BLaER1 treated with 17β-estradiol and CSF1 and Interleukin-3, amounts not matched to agents 10 nM and 100 nM (cell line): ENCODE measurements at regions not wholly inside any gene's neighbourhood (a gene's known extent, or its start where the extent isn't known, plus 50 kb on each side); places are given as distances from the start of the nearest gene placed in this dataset.
"Not testable (repeated sequence)": the region's sequence is repeated elsewhere in the genome, so short reads cannot be mapped to it uniquely, and the experiment has no call there.

Experiments
- H3K27ac ChIP-seq, 11 experiments: shearing (Covaris generic); formaldehyde crosslinking; 2 replicates each; pipeline ENCODE4 v1.8.1; 2022
- H3K27me3 ChIP-seq, 11 experiments: shearing (Covaris generic); formaldehyde crosslinking; 2 replicates each; pipeline ENCODE4 v1.8.1; 2022
- H3K36me3 ChIP-seq, 11 experiments: shearing (Covaris generic); formaldehyde crosslinking; 2 replicates each; pipeline ENCODE4 v1.8.1; 2022
- H3K4me1 ChIP-seq, 10 experiments: shearing (Covaris generic); formaldehyde crosslinking; 2 replicates each; pipeline ENCODE4 v1.8.1; 2022
- H3K4me2 ChIP-seq, 11 experiments: shearing (Covaris generic); formaldehyde crosslinking; 2 replicates each; pipeline ENCODE4 v1.8.1; 2022
- H3K4me3 ChIP-seq, 10 experiments: shearing (Covaris generic); formaldehyde crosslinking; 2 replicates each; pipeline ENCODE4 v1.8.1; 2022
- H3K9ac ChIP-seq, 11 experiments: shearing (Covaris generic); formaldehyde crosslinking; 2 replicates each; pipeline ENCODE4 v1.8.1; 2022
- H3K9me3 ChIP-seq, 11 experiments: shearing (Covaris generic); formaldehyde crosslinking; replicated peaks in 1 of 11; 2 replicates each; pipeline ENCODE4 v1.8.1; 2022
- H4K20me1 ChIP-seq, 11 experiments: shearing (Covaris generic); formaldehyde crosslinking; 2 replicates each; pipeline ENCODE4 v1.8.1; 2022
- Cebpa-rat ChIP-seq, 11 experiments: shearing (Covaris generic); IDR thresholded peaks; 2 replicates each; pipeline ENCODE4 v1.8.1; 2022

- TF ChIP-seq Cebpa-rat (IDR thresholded peaks at IDR 0.05), result no peak
- H3K27ac ChIP-seq, result no peak overlapping the region
Observed at GRCh38 chr2:144115739-144116291, 404.1 kb downstream of the ZEB2 start.

GRCh38 chr2:144114760-144115159 is 405.2 kb downstream of the ZEB2 start:
- H4K20me1 ChIP-seq, result no peaks in the 10 kb centered on the region
- no peak overlapping the region for H3K27ac ChIP-seq
- H3K4me1 ChIP-seq, result peaks cover 0 to 9% (median 0%) of the 10 kb centered on the region in 10 experiments; a peak in 4 of 20 replicates
- H3K4me3 ChIP-seq, result no peak overlapping the region
- no peak overlapping the region for H3K4me2 ChIP-seq
- no peaks in the 10 kb centered on the region for H3K27me3 ChIP-seq
- no peak for TF ChIP-seq Cebpa-rat (IDR thresholded peaks at IDR 0.05)
- no peak overlapping the region for H3K9ac ChIP-seq
- no peaks in the 10 kb centered on the region for H3K36me3 ChIP-seq
- H3K9me3 ChIP-seq, result no peaks in the 10 kb centered on the region

More at GRCh38 chr2:144115739-144116291, 404.1 kb downstream of the ZEB2 start:
- Histone ChIP-seq H3K4me1 (peaks cover 0 to 9% (median 0%) of the 10 kb centered on the region in 10 experiments; a peak in 4 of 20 replicates), H3K9ac (no peak overlapping the region), H3K9me3 (no peaks in the 10 kb centered on the region), H3K36me3 (no peaks in the 10 kb centered on the region), H3K4me2 (no peak overlapping the region), H3K4me3 (no peak overlapping the region), H4K20me1 (no peaks in the 10 kb centered on the region), H3K27me3 (no peaks in the 10 kb centered on the region)

GRCh38 chr2:144111437-144111836 is 408.5 kb downstream of the ZEB2 start:
- Histone ChIP-seq H3K27ac (no peak overlapping the region), H3K4me2 (no peak overlapping the region), H3K4me3 (no peak overlapping the region), H4K20me1 (no peaks in the 10 kb centered on the region), H3K27me3 (no peaks in the 10 kb centered on the region), H3K9me3 (peaks cover 0 to 8% (median 3%) of the 10 kb centered on the region in 11 experiments; a peak in 5 of 22 replicates), H3K4me1 (peaks cover 0 to 6% (median 0%) of the 10 kb centered on the region in 10 experiments; a peak in 6 of 20 replicates), H3K36me3 (no peaks in the 10 kb centered on the region), H3K9ac (no peak overlapping the region)
- no peak for TF ChIP-seq Cebpa-rat (IDR thresholded peaks at IDR 0.05)

GRCh38 chr2:144106104-144106503 is 413.8 kb downstream of the ZEB2 start:
- H3K4me3 ChIP-seq, H3K9ac ChIP-seq, H3K4me2 ChIP-seq, H3K27ac ChIP-seq, H3K4me1 ChIP-seq, H3K27me3 ChIP-seq, H4K20me1 ChIP-seq: not testable (repeated sequence)
- Histone ChIP-seq H3K36me3 (peaks cover 0 to 12% (median 0%) of the 10 kb centered on the region in 11 experiments; a peak in 4 of 22 replicates), H3K9me3 (peaks cover 18 to 29% (median 23%) of the 10 kb centered on the region in 11 experiments)

- Histone ChIP-seq H3K9me3 (peaks cover 18 to 21% (median 20%) of the 10 kb centered on the region in 11 experiments), H3K9ac (no peak overlapping the region), H3K4me3 (no peak overlapping the region), H3K27me3 (no peaks in the 10 kb centered on the region), H4K20me1 (no peaks in the 10 kb centered on the region), H3K4me1 (peaks cover 0 to 6% (median 0%) of the 10 kb centered on the region in 10 experiments; a peak in 1 of 20 replicates), H3K36me3 (peaks cover 0 to 12% (median 0%) of the 10 kb centered on the region in 11 experiments; a peak in 4 of 22 replicates), H3K4me2 (no peak overlapping the region), H3K27ac (no peak overlapping the region)
- TF ChIP-seq Cebpa-rat (IDR thresholded peaks at IDR 0.05), result no peak
Observed at GRCh38 chr2:144102386-144102785, 417.5 kb downstream of the ZEB2 start.

- TF ChIP-seq Cebpa-rat (IDR thresholded peaks at IDR 0.05), result no peak
- H3K27me3 ChIP-seq, result no peaks in the 10 kb centered on the region
- H3K4me3 ChIP-seq, result no peak overlapping the region
- no peak overlapping the region for H3K9ac ChIP-seq
- H3K4me1 ChIP-seq, result peaks cover 0 to 7% (median 0%) of the 10 kb centered on the region in 10 experiments; a peak in 1 of 20 replicates
- H3K36me3 ChIP-seq, result peaks cover 0 to 10% (median 0%) of the 10 kb centered on the region in 11 experiments; a peak in 4 of 22 replicates
- no peak overlapping the region for H3K4me2 ChIP-seq
- no peak overlapping the region for H3K27ac ChIP-seq
- peaks cover 11 to 13% (median 13%) of the 10 kb centered on the region in 11 experiments for H3K9me3 ChIP-seq
- no peaks in the 10 kb centered on the region for H4K20me1 ChIP-seq
Observed at GRCh38 chr2:144099780-144100377, 420.0 kb downstream of the ZEB2 start.

GRCh38 chr2:144099340-144099739 is 420.6 kb downstream of the ZEB2 start:
- Histone ChIP-seq H3K36me3 (peaks cover 0 to 10% (median 0%) of the 10 kb centered on the region in 11 experiments; a peak in 6 of 22 replicates), H3K27ac (no peak overlapping the region), H3K4me1 (peaks cover 0 to 7% (median 0%) of the 10 kb centered on the region in 10 experiments; a peak in 1 of 20 replicates), H3K27me3 (no peaks in the 10 kb centered on the region), H3K4me3 (no peak overlapping the region), H3K9me3 (peaks cover 6 to 13% (median 8%) of the 10 kb centered on the region in 11 experiments), H3K4me2 (no peak overlapping the region), H3K9ac (no peak overlapping the region), H4K20me1 (no peaks in the 10 kb centered on the region)
- TF ChIP-seq Cebpa-rat (IDR thresholded peaks at IDR 0.05), result no peak

GRCh38 chr2:144097440-144098225 is 422.3 kb downstream of the ZEB2 start:
- peaks cover 0 to 7% (median 0%) of the 10 kb centered on the region in 10 experiments; a peak in 1 of 20 replicates for H3K4me1 ChIP-seq
- no peaks in the 10 kb centered on the region for H4K20me1 ChIP-seq
- no peak overlapping the region for H3K9ac ChIP-seq
- peaks cover 0 to 9% (median 0%) of the 10 kb centered on the region in 11 experiments; a peak in 4 of 22 replicates for H3K36me3 ChIP-seq
- no peak overlapping the region for H3K4me3 ChIP-seq
- no peaks in the 10 kb centered on the region for H3K27me3 ChIP-seq
- H3K9me3 ChIP-seq, result peaks cover 0 to 14% (median 0%) of the 10 kb centered on the region in 11 experiments; a peak in 4 of 22 replicates
- TF ChIP-seq Cebpa-rat (IDR thresholded peaks at IDR 0.05), result no peak
- H3K4me2 ChIP-seq, result no peak overlapping the region
- no peak overlapping the region for H3K27ac ChIP-seq

- no peak overlapping the region for H3K4me2 ChIP-seq
- H3K4me1 ChIP-seq, result peaks cover 0 to 7% (median 0%) of the 10 kb centered on the region in 10 experiments; a peak in 1 of 20 replicates
- no peaks in the 10 kb centered on the region for H3K27me3 ChIP-seq
- peaks cover 0 to 9% (median 0%) of the 10 kb centered on the region in 11 experiments; a peak in 4 of 22 replicates for H3K36me3 ChIP-seq
- no peak overlapping the region for H3K27ac ChIP-seq
- H3K4me3 ChIP-seq, result no peak overlapping the region
- 0 out of 22 replicates have a peak overlapping the region, but pooled peaks of 1 of the 11 experiments have one; percentile 3 for H3K9ac ChIP-seq
- H3K9me3 ChIP-seq, result peaks cover 0 to 20% (median under 1%) of the 10 kb centered on the region in 11 experiments; a peak in 9 of 22 replicates
- no peaks in the 10 kb centered on the region for H4K20me1 ChIP-seq
- no peak for TF ChIP-seq Cebpa-rat (IDR thresholded peaks at IDR 0.05)
Observed at GRCh38 chr2:144096531-144096930, 423.4 kb downstream of the ZEB2 start.
